NCI-H2171 (cell line): ENCODE measurements at regions not wholly inside any gene's neighbourhood (a gene's known extent, or its start where the extent isn't known, plus 50 kb on each side); places are given as distances from the start of the nearest gene placed in this dataset.
"Not testable (repeated sequence)": the region's sequence is repeated elsewhere in the genome, so short reads cannot be mapped to it uniquely, and the experiment has no call there.

Experiments
- DNase-seq: peaks from one replicate; lab custom pipeline; 2025; lab: John Stamatoyannopoulos, UW

- DNase-seq: no peak
Measured at GRCh38 chr5:156200938-156201787, 125.8 kb upstream of the SGCD start.

DNA sequence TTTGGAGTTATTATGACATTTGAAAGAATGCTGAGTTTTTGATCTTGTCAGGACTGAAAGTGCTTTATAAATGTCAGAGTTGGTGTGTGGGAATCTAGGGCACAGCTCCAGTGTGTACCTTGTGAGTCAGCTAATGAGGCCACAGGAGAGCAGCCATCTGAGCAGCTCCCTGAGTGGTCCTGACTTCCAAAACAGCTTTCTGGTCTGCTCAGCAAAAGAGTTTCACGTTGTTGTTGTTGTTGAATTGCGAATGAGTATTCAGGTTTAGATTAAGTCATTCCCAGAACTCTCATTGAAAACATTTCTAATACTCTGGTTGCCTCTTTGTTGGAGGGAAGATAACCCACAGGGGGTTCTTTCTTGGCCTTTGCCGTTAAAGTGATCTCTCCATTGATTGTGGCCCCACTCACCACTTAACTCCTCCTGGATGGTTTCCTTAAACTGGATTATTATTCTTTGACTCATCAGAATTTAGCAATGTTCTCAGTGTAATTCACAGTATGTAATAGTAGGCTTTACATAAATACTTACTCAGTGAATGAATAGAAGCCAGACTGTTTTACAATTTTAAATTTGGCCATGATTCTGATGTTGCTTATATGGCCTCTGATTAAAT lies 125.1 kb upstream of the SGCD start:
- DNase-seq: no peak

- DNase-seq: no peak
Measured at GRCh38 chr5:156208271-156208670, 118.7 kb upstream of the SGCD start.

DNA sequence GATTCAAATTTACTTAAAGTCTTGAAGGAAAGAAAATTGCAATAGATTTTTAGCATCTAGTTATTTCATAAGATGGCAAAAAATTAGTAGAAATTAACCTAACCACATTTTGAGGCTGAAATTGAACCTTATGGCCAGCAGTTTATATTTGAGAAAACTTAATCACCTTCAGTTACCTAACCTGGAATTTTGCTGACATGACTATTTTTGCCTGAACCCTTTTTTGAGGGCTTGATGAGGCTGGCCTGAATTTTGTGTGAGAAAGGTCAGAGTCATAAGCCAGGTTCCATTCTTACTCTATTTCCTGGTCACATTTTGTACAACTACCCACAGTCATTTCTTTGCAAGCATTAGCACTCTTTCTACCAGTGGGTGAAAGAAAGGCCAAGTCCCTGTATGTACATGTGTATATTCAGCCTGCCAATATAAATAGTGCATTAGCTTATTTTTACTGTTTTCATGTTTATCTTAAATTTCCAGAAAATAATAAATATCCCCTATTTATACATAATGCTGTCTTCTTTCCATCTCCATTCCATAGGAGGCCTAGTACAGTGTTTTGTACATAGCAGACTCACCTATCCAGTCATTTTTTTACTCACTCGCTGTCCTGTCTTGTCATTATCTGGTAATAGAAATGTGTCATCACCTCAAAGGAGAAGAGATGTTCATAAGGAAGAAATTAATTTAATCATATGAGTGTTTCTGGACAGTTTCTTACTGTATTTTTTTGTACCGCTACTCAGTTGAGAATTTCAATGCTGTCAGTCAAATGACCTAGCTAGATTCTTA lies 108.4 kb upstream of the SGCD start:
- no peak for DNase-seq

- DNase-seq: no peak
Measured at GRCh38 chr5:156219483-156220005, 107.4 kb upstream of the SGCD start.

DNA sequence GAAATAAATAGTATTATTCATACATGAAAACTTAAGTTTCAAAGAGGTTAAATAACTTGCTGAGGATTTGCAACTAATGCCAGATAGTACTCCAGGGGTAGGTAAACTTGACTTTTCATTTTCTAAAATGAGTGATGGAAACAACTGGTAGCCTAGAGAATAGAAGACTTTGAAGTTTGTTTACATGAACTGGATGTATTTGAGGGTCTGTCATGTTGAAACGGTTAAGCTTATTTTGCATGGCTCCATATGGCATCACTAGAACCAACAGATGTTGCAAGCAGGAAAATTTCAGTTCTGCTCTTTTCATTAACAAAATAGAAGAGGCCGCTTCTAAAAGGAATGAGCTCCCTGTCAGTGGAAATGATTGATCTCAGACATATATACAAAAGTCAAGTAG lies 105.1 kb upstream of the SGCD start:
- DNase-seq: peak; percentile 51

DNA sequence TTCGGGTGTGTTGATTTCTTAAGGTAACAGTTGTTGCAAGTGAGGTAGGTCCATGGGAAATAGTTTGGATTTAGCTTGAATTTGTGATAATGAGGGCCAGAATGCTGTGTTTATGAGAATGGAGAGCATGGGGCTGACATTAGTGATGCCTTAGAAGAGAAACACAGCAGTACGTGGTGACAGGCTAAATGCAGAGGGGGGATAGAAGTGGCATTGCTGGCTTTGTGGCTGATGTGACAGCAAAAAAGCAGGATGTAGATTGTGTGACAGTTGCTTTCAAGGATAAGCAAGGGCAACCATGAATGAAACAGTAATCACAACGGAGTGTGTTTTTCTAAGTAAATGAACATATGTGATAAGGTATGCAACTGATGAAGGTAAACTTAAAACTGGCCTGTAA lies 103.4 kb upstream of the SGCD start:
- no peak for DNase-seq

DNA sequence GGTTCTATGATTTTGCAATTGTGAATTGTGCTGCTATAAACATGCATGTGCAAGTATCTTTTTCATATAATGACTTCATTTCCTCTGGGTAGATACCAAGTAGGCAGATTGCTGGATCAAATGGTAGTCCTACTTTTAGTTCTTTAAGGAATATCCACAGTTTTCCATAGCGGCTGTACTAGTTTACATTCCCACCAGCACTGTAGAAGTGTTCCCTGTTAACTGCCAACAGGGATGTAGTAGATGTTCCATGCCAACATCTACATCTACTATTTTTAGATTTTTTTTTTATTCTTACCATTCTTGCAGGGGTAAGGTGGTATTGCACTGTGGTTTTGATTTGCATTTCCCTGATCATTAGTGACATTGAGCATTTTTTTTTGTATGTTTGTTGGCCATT lies 100.5 kb upstream of the SGCD start:
- DNase-seq: not testable (repeated sequence)

DNA sequence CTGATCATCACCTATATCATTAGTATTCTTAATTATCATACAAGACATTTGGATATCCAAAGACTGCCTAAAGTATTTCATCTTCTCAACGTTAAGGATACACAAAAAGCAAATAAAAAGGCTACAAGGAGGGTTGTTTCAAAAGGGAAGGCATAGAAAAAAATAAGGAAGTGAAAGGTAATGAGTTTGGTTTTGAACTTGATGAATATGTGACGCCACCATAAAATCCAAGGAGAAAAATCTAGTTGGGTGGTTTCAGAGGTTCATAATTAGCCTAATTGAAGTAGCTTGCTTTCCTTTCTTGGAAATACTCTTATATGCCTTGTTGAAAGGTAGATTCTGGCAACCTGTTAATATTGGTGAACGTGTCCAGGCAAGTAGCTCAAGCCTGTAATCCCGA lies 96.1 kb upstream of the SGCD start:
- DNase-seq: no peak

DNA sequence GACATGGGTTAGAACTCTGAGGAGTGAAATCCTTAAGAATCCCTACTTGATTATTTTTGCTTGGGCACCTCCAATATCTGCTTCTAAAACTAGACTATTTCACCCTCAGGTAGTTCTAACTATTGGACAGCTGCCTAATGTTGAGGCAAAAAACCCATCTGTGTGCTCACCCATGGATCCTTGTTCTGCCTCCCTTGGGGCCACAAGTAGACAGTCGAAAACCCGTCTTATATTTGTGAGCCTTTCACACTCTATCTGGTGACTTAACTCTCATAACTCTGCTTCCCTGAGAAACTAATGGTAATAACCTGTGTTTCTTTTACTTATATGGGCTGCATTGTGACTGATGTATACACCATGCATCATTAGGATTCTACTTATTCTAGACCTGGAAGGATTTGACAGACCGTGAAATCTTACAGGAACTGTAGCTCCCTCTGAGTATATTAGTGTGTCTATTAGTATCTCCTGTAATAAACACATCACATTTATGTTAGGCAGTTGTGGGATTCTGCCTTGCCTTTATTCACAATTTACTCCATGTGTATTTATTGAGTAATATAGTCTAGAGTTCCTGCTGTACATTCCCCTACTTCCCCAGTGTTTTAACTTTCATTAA lies 94.6 kb upstream of the SGCD start:
- DNase-seq: no peak

DNA sequence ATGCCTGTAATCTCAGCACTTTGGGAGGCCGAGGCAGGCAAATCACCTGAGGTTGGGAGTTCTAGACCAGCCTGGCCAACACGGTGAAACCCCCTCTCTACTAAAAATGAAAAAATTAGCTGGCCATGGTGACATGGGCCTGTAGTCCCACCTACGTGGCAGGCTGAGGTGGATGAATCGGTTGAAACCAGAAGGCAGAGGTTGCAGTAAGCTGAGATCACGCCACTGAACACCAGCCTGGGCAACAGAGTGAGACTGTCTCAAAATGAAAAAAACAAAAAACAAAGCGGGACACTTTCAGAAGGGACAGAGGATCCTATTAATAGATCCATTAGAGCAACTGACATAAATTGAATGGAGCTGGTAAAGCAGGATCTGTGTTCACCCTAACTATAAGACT lies 89.6 kb upstream of the SGCD start:
- no peak for DNase-seq

- DNase-seq: no peak
Measured at GRCh38 chr5:156239800-156240199, 87.2 kb upstream of the SGCD start.

DNA sequence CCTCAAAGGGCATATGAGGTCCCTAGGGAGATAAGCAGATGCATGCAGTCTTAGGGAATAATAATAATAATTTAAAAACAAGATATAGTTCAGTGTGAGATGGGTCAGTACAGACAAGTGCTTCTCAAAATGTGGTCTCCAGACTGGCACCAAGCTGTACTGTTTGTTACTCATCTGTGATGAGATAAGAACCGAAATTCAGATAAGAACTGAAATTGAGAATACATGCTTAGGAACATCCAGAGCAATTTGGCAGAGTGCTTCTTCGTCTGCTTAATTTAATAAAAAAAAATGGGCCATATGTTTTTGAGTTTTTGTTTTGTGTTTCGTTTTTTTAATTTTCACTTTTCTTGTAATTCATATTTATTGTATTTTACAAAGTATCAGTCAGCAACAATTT lies 86.5 kb upstream of the SGCD start:
- no peak for DNase-seq

DNA sequence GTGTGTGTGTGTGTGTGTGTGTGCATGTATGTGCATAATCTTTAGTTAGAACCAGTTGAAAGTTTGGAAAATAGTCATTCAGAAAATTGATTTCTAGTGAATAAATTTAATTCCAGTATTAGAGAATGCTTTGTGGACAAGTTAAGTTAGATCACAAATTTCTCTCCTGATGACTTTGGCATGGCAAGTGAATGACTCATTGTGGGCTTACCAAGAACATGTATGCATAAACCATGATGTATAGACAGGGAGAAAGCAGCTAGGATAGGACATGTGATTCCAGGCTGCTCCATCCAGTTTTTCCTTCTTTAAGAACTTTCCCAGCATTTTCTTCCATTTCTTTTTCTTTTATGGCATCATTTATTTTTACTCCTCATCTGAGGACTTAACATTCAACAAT lies 85.7 kb upstream of the SGCD start:
- no peak for DNase-seq

GRCh38 chr5:156245895-156246294 lies 81.1 kb upstream of the SGCD start:
- DNase-seq: no peak

DNA sequence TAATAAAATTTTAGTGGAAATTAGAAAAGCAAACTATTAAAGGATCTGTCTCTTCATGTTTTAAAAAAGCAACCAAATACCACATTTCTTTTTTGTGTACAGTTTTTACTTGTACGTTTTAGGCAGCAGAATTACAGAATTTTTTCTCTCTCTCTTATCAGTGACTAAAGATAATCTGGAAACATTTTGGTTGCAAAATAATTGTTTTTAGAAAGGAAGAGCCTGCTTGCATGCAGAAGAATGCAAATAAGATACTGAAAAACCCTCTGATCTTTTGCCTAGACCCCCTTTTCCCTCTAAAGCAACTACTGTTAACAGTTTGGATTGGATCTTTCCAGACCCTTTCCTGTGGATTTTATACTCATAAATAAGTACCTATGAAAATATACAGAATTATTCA lies 75.9 kb upstream of the SGCD start:
- no peak for DNase-seq

DNA sequence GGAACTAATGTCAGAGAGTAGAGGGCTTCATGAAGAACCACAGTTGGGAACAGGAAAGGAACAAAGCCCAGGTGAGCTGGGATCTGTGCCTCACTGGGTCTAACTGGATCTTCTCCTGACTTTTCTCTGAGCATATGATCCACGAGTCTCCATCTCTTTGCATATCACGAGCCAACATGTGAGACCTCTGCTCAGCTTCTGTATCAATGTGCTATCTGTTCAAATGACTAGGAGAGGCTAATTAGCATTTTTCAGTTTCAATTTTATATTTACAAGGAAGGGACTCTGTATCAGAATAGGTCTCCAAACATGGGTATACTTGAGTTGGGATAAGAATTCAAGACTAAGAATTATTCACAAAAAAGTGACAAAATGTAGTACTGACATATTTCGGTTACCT lies 73.8 kb upstream of the SGCD start:
- DNase-seq: no peak

DNA sequence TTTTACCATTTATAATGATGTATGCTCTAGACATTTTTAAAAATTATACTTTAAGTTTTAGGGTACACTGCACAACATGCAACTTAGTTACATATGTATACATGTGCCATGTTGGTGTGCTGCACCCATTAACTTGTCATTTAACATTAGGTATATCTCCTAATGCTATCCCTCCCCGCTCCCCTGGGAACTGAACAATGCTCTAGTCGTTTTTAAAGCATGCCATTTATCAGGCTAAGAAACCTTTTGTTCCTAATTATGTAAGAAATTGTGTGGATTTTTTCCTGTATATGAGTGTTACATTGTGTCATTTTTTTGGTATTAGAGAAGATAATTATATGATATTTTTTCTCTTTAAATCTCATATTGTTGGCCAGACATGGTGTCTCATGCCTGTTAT lies 72.8 kb upstream of the SGCD start:
- DNase-seq: no peak

DNA sequence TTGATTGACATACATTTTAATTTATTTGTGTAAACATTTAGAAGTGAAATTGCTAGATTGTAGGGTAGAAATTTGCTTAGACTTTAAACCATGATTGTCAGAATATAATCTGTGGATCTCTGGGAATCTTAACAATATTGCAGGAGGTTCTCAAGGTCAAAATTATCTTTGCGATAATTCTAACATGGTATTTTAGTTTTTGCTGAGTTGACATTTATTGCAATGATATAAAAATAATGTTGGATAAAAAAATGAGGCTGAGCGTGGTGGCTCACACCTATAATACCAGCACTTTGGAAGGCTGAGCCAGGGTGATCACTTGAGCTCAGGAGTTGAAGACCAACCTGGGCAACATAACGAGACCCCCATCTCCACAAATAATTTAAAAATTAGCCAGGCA lies 70.3 kb upstream of the SGCD start:
- no peak for DNase-seq

DNA sequence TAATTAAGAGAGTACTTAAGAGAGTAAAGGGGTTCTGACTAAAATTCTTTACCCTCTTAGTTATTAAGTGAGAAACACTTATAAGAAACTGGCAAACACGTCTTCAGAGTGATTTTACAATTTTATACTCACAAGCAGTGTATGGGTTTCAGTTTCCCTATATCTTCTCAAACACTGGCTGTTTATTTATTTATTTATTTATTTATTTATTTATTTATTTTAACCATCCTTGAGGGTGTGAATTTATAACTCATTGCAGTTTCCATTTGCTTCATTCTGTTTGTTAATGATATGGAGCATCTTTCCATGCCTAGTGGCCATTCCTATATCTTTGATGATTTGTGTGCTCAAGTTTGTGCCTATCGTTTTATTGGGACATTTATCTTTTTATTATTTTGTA lies 68.0 kb upstream of the SGCD start:
- no peak for DNase-seq

GRCh38 chr5:156259618-156260017 lies 67.3 kb upstream of the SGCD start:
- DNase-seq: peak; percentile 72

- no peak for DNase-seq
Measured at GRCh38 chr5:156261275-156261939, 65.6 kb upstream of the SGCD start.
